ENCODE measurements at regions not wholly inside any gene's neighbourhood (a gene's known extent, or its start where the extent isn't known, plus 50 kb on each side); places are given as distances from the start of the nearest gene placed in this dataset.

DNA sequence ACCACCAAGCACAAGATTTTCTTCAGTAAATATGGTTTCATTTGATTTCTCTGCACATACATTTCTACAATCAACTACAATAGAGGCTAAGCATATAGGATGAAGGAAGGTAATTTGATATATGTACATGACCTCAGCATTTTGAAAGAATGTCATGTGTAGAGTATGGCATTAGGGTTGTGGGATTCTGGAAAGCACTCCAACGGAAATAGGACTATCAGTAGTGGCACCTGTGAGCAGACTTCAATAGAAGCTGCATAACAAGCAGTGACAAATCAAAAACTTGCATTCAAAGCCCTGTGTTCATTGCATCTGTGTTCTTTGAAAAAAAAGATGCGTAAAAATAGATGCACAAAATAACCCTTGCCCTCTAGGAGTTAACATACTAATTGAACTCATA, 57.5 kb upstream of the EYA4 start:
- in situ Hi-C loops (cut with MboI; ENCODE audit: low sequenced_read_pairs): loop anchor here (10.0 to 25.0 kb wide), 2 partner anchors 371 to 729 kb away; no protein-coding TSS in a partner anchor
- Histone ChIP-seq H3K9me1 (ENCODE audit: insufficient read depth, low read length) (no peaks in the 10 kb centered on the region), H2AFZ (replicated peaks; ENCODE audit: low read length, poor library complexity) (no peak overlapping the region), H3K79me1 (ENCODE audit: low read depth in 1 of 2, low read length in 2 of 2) (no peaks in the 10 kb centered on the region), H3K27ac (ENCODE audit: insufficient read depth, low read length) (no peak overlapping the region), H3K23ac (ENCODE audit: low read depth, low read length) (no peak overlapping the region), H3K4me3 (ENCODE audit: insufficient read depth, low read depth, low read length) (no peak overlapping the region), H3K14ac (replicated peaks; ENCODE audit: low read depth, low read length) (no peak overlapping the region), H4K8ac (ENCODE audit: low read depth in 2 of 2, low read length in 2 of 2) (no peak overlapping the region), H2BK120ac (ENCODE audit: low read depth, low read length) (no peak overlapping the region), H3K27me3 (ENCODE audit: control insufficient read depth, insufficient read depth, low read length) (no peaks in the 10 kb centered on the region), H3K56ac (ENCODE audit: extremely low read depth, insufficient read depth, low read length) (no peak overlapping the region), H3K4me2 (ENCODE audit: low read depth, low read length) (no peak overlapping the region), H2BK15ac (ENCODE audit: low read depth, low read length) (no peak overlapping the region), H3K36me3 (ENCODE audit: control insufficient read depth, insufficient read depth, low read length) (no peaks in the 10 kb centered on the region), H4K91ac (ENCODE audit: insufficient read depth, low read depth, low read length) (no peak overlapping the region), H2AK9ac (replicated peaks; ENCODE audit: low read depth, low read length, poor library complexity) (no peak overlapping the region), H2BK5ac (ENCODE audit: low read depth, low read length, poor library complexity, severe bottlenecking) (no peak overlapping the region), H3K18ac (ENCODE audit: low read depth, low read length) (no peak overlapping the region), H4K20me1 (ENCODE audit: insufficient read depth, low read length) (no peaks in the 10 kb centered on the region), H2BK20ac (ENCODE audit: low read depth, low read length) (no peak overlapping the region), H2AK5ac (ENCODE audit: low read depth, low read length) (no peak overlapping the region), H3K4ac (ENCODE audit: low read depth, low read length) (no peak overlapping the region), H3K4me1 (ENCODE audit: control insufficient read depth, insufficient read depth, low read length) (peaks cover 4% of the 10 kb centered on the region), H3K9me3 (ENCODE audit: control insufficient read depth, insufficient read depth, low read length) (no peaks in the 10 kb centered on the region), H3K9ac (ENCODE audit: low read depth, low read length) (no peak overlapping the region), H4K5ac (ENCODE audit: low read depth, low read length) (no peak overlapping the region)
- intact Hi-C loops (cut with micrococcal nuclease): loop anchor here (2.0 to 10.0 kb wide), 6 partner anchors 57 to 731 kb away; partner anchors contain the start of gene EYA4
- WGBS, 2 experiments (ENCODE audit: extremely low coverage in 2 of 2, insufficient read length in 1 of 2): 86% methylated on average over 1 of the region's 2 CpGs; no CpG with 5 or more reads in 1 of the 2 experiments
- no peak for TF ChIP-seq CHD1 (IDR thresholded peaks at IDR 0.05; ENCODE audit: low read depth, low read length)
- TF ChIP-seq SMC3 (IDR thresholded peaks at IDR 0.05; ENCODE audit: low read depth, low read length): no peak
- no peak for TF ChIP-seq BHLHE40 (IDR thresholded peaks at IDR 0.05; ENCODE audit: low read depth, low read length)
- TF ChIP-seq, protein P1, sequence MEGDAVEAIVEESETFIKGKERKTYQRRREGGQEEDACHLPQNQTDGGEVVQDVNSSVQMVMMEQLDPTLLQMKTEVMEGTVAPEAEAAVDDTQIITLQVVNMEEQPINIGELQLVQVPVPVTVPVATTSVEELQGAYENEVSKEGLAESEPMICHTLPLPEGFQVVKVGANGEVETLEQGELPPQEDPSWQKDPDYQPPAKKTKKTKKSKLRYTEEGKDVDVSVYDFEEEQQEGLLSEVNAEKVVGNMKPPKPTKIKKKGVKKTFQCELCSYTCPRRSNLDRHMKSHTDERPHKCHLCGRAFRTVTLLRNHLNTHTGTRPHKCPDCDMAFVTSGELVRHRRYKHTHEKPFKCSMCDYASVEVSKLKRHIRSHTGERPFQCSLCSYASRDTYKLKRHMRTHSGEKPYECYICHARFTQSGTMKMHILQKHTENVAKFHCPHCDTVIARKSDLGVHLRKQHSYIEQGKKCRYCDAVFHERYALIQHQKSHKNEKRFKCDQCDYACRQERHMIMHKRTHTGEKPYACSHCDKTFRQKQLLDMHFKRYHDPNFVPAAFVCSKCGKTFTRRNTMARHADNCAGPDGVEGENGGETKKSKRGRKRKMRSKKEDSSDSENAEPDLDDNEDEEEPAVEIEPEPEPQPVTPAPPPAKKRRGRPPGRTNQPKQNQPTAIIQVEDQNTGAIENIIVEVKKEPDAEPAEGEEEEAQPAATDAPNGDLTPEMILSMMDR (conservative IDR thresholded peaks at IDR 0.05; ENCODE audit: low read depth, low read length): no peak
- TF ChIP-seq RFX5 (IDR thresholded peaks at IDR 0.05; ENCODE audit: low read depth, low read length): no peak
- no peak for TF ChIP-seq CEBPB (IDR thresholded peaks at IDR 0.05; ENCODE audit: low read depth, low read length)
- no peak for TF ChIP-seq MAFK (IDR thresholded peaks at IDR 0.05; ENCODE audit: low read depth, low read length)
- no peak for TF ChIP-seq FOS (IDR thresholded peaks at IDR 0.05; ENCODE audit: low read depth, low read length)
- TF ChIP-seq NFE2L2 (IDR thresholded peaks at IDR 0.05; ENCODE audit: low read depth, low read length): no peak
- TF ChIP-seq, protein P2, sequence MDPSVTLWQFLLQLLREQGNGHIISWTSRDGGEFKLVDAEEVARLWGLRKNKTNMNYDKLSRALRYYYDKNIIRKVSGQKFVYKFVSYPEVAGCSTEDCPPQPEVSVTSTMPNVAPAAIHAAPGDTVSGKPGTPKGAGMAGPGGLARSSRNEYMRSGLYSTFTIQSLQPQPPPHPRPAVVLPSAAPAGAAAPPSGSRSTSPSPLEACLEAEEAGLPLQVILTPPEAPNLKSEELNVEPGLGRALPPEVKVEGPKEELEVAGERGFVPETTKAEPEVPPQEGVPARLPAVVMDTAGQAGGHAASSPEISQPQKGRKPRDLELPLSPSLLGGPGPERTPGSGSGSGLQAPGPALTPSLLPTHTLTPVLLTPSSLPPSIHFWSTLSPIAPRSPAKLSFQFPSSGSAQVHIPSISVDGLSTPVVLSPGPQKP (IDR thresholded peaks at IDR 0.05; ENCODE audit: borderline replicate concordance, low read depth, low read length): no peak
- TF ChIP-seq MAZ (IDR thresholded peaks at IDR 0.05; ENCODE audit: borderline replicate concordance, low read depth, low read length): no peak
- no peak for TF ChIP-seq MXI1 (IDR thresholded peaks at IDR 0.05; ENCODE audit: borderline replicate concordance, low read depth, low read length)
- no peak for TF ChIP-seq RAD21 (IDR thresholded peaks at IDR 0.05; ENCODE audit: low read length)
- no peak for TF ChIP-seq POLR2A (IDR thresholded peaks at IDR 0.05; ENCODE audit: low read depth, low read length)
- TF ChIP-seq, protein P3, sequence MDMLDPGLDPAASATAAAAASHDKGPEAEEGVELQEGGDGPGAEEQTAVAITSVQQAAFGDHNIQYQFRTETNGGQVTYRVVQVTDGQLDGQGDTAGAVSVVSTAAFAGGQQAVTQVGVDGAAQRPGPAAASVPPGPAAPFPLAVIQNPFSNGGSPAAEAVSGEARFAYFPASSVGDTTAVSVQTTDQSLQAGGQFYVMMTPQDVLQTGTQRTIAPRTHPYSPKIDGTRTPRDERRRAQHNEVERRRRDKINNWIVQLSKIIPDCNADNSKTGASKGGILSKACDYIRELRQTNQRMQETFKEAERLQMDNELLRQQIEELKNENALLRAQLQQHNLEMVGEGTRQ (IDR thresholded peaks at IDR 0.05; ENCODE audit: low read depth, low read length): no peak
- TF ChIP-seq RCOR1 (IDR thresholded peaks at IDR 0.05; ENCODE audit: insufficient replicate concordance, low read length): no peak
- ChIA-PET POLR2A (ENCODE audit: unreplicated experiment) (no interaction called here), CTCF (no interaction called here)
- DNase-seq (no peak), ATAC-seq (ENCODE audit: low read depth) (no peak)
- no TSS peak for BruUV-seq (replicated peaks)
- dilution Hi-C loops (cut with HindIII; ENCODE audit: low sequenced_read_pairs, unreplicated experiment): no loop called here

All from IMR-90 (cell line).